H1 (cell line): ENCODE measurements at regions not wholly inside any gene's neighbourhood (a gene's known extent, or its start where the extent isn't known, plus 50 kb on each side); places are given as distances from the start of the nearest gene placed in this dataset.

Source experiments
- CTCF ChIA-PET: fragments of 300-600 bp; sonication (Branson Sonifier 250); formaldehyde crosslinking; loops from one replicate; lab custom pipeline; 2021; ENCODE audit not compliant: partially characterized antibody; lab: Charles Lee
- POLR2A ChIA-PET: fragments of 300-600 bp; sonication (Branson Sonifier 250); formaldehyde crosslinking; loops from one replicate; lab custom pipeline; 2021; ENCODE audit warnings: inconsistent platforms; ENCODE audit not compliant: partially characterized antibody; lab: Charles Lee
- DNase-seq, 2 experiments: peaks; one replicate each; pipeline versions ENCODE4 v3.0.0 to v3.0.0-alpha.2; 2010 to 2022; ENCODE audit warnings: low spot score in 2 of 2, low read depth in 1 of 2, mixed read lengths in 1 of 2
- FAIRE-seq: peaks from 2 replicates; lab custom pipeline; 2011; peaks lifted over from hg19 to GRCh38; lab: Jason Lieb, UNC
- H2AFZ ChIP-seq: 2 replicates; pipeline ENCODE4 v1.8.1; 2012; ENCODE audit warnings: low read length, inconsistent platforms
- H2AK5ac ChIP-seq: 2 replicates; pipeline ENCODE4 v1.6.1; 2013; ENCODE audit warnings: low read depth, low read length
- H2BK120ac ChIP-seq: replicated peaks from 2 replicates; pipeline ENCODE3; 2013; ENCODE audit warnings: low read depth, low read length, inconsistent platforms
- H2BK12ac ChIP-seq: 2 replicates; pipeline ENCODE4 v1.6.1; 2013; ENCODE audit warnings: low read depth, low read length
- H2BK15ac ChIP-seq: 2 replicates; pipeline ENCODE4 v1.6.1; 2013; ENCODE audit warnings: low read length
- H2BK20ac ChIP-seq: 2 replicates; pipeline ENCODE4 v1.6.1; 2013; ENCODE audit warnings: low read length
- H2BK5ac ChIP-seq: 2 replicates; pipeline ENCODE4 v1.6.1; 2013; ENCODE audit warnings: low read depth, low read length
- H3K14ac ChIP-seq: 2 replicates; pipeline ENCODE4 v1.6.1; 2013; ENCODE audit warnings: inconsistent platforms; ENCODE audit not compliant: insufficient read length
- H3K18ac ChIP-seq: 2 replicates; pipeline ENCODE4 v1.6.1; 2013; ENCODE audit warnings: low read length; ENCODE audit errors: extremely low read depth
- H3K23ac ChIP-seq: 2 replicates; pipeline ENCODE4 v1.6.1; 2013; ENCODE audit warnings: inconsistent platforms; ENCODE audit not compliant: insufficient read length
- H3K23me2 ChIP-seq: 2 replicates; pipeline ENCODE4 v1.6.1; 2013; ENCODE audit warnings: low read depth, low read length
- H3K27ac ChIP-seq: 2 replicates; pipeline ENCODE4 v1.6.1; 2011; ENCODE audit warnings: low read depth, low read length, inconsistent platforms
- H3K27me3 ChIP-seq, 4 experiments: replicated peaks in 1 of 4; 1 replicate in 1 of 4; 2 replicates in 3 of 4; pipeline versions ENCODE4 v1.6.1 to v1.8.1; 2011 to 2013; ENCODE audit warnings: low read length in 3 of 4, mild to moderate bottlenecking in 3 of 4, inconsistent platforms in 2 of 4, mixed read lengths in 2 of 4, moderate library complexity in 1 of 4; ENCODE audit not compliant: control insufficient read depth in 3 of 4, insufficient read depth in 3 of 4; ENCODE audit errors: extremely low read depth in 1 of 4
- H3K36me3 ChIP-seq, 4 experiments: 2 replicates each; pipeline versions ENCODE4 v1.6.1 to v1.8.1; 2011 to 2013; ENCODE audit warnings: mild to moderate bottlenecking in 4 of 4, low read length in 3 of 4, moderate library complexity in 2 of 4, control low read depth in 1 of 4, inconsistent platforms in 1 of 4; ENCODE audit not compliant: insufficient read depth in 4 of 4, control insufficient read depth in 2 of 4
- H3K4ac ChIP-seq: replicated peaks from 2 replicates; pipeline ENCODE3; 2013; ENCODE audit warnings: low read length, low read depth, mixed read lengths, inconsistent platforms; ENCODE audit not compliant: insufficient read length
- H3K4me1 ChIP-seq, 4 experiments: replicated peaks in 1 of 4; 1 replicate in 1 of 4; 2 replicates in 3 of 4; pipeline versions ENCODE4 v1.6.1 to v1.8.1; 2011 to 2013; ENCODE audit warnings: low read length in 3 of 4, inconsistent platforms in 2 of 4, mixed read lengths in 1 of 4; ENCODE audit not compliant: insufficient read depth in 4 of 4, control insufficient read depth in 3 of 4
- H3K4me2 ChIP-seq, 2 experiments: 2 replicates each; pipeline versions ENCODE4 v1.6.1 to v1.8.1; 2011 to 2013; ENCODE audit warnings: low read depth in 2 of 2, low read length in 2 of 2, control low read depth in 1 of 2, inconsistent platforms in 1 of 2, mild to moderate bottlenecking in 1 of 2; ENCODE audit not compliant: insufficient read depth in 1 of 2
- H3K4me3 ChIP-seq, 4 experiments: fragments of 200-600, 300-600 bp in 1 of 4; sonication (generic), shearing (Covaris generic), sonication (Bioruptor Twin) in 1 of 4; 2 replicates each; pipeline versions ENCODE4 v1.5.1 to v1.8.1; 2011 to 2016; ENCODE audit warnings: low read length in 4 of 4, low read depth in 3 of 4, control low read depth in 2 of 4, inconsistent platforms in 2 of 4, mild to moderate bottlenecking in 2 of 4, mixed read lengths in 1 of 4, moderate library complexity in 1 of 4; ENCODE audit not compliant: insufficient read depth in 2 of 4; ENCODE audit errors: extremely low read depth in 1 of 4
- H3K56ac ChIP-seq: replicated peaks from 2 replicates; pipeline ENCODE3; 2013; ENCODE audit warnings: low read depth, mild to moderate bottlenecking, mixed read lengths, low read length, inconsistent platforms; ENCODE audit not compliant: insufficient read length
- H3K79me1 ChIP-seq: 2 replicates; pipeline ENCODE4 v1.6.1; 2013; ENCODE audit warnings: low read depth, low read length, control low read depth
- H3K79me2 ChIP-seq, 2 experiments: 2 replicates each; pipeline versions ENCODE4 v1.6.1 to v1.8.1; 2012 to 2013; ENCODE audit warnings: low read length in 2 of 2, mild to moderate bottlenecking in 2 of 2, inconsistent platforms in 1 of 2; ENCODE audit not compliant: insufficient read depth in 2 of 2, control insufficient read depth in 1 of 2
- H3K9ac ChIP-seq, 4 experiments: replicated peaks in 1 of 4; 1 replicate in 1 of 4; 2 replicates in 3 of 4; pipeline versions ENCODE4 v1.6.1 to v1.8.1; 2011 to 2013; ENCODE audit warnings: low read depth in 3 of 4, low read length in 3 of 4, control low read depth in 2 of 4, mild to moderate bottlenecking in 2 of 4, moderate library complexity in 2 of 4, inconsistent platforms in 1 of 4; ENCODE audit errors: extremely low read depth in 1 of 4
- H3K9me3 ChIP-seq, 2 experiments: 2 replicates each; pipeline versions ENCODE4 v1.6.1 to v1.8.1; 2012 to 2013; ENCODE audit warnings: mild to moderate bottlenecking in 2 of 2, moderate library complexity in 2 of 2, control low read depth in 1 of 2, inconsistent platforms in 1 of 2, low read depth in 1 of 2, low read length in 1 of 2, mixed read lengths in 1 of 2; ENCODE audit not compliant: insufficient read depth in 2 of 2
- H4K20me1 ChIP-seq, 2 experiments: replicated peaks in 1 of 2; 2 replicates each; pipeline versions ENCODE3 to v1.8.1; 2011 to 2013; ENCODE audit warnings: inconsistent platforms in 2 of 2, low read length in 2 of 2, mild to moderate bottlenecking in 1 of 2; ENCODE audit not compliant: insufficient read depth in 2 of 2, control insufficient read depth in 1 of 2
- H4K5ac ChIP-seq: 2 replicates; pipeline ENCODE4 v1.6.1; 2013; ENCODE audit warnings: low read length, low read depth, mixed read lengths, inconsistent platforms; ENCODE audit not compliant: insufficient read length
- H4K8ac ChIP-seq: 2 replicates; pipeline ENCODE4 v1.8.0; 2013; ENCODE audit warnings: mild to moderate bottlenecking, moderate library complexity, low read length, inconsistent platforms; ENCODE audit not compliant: insufficient read depth; ENCODE audit errors: extremely low read depth
- H4K91ac ChIP-seq: replicated peaks from 2 replicates; pipeline ENCODE3; 2013; ENCODE audit warnings: low read length, mixed read lengths, inconsistent platforms; ENCODE audit not compliant: insufficient read length
- POLR2AphosphoS5 ChIP-seq: IDR thresholded peaks from 2 replicates; pipeline ENCODE4 v1.6.1; 2011; ENCODE audit warnings: low read depth, low read length
- WGBS, 2 experiments: shearing (Covaris generic) in 1 of 2; methylation state at CpG; one replicate each; pipeline versions ENCODE4 v1.1.6 to v1.1.7; 2013 to 2015; ENCODE audit warnings: low lambda C conversion rate in 2 of 2, mixed read lengths in 2 of 2, inconsistent platforms in 1 of 2, low coverage in 1 of 2, missing lambda C conversion rate in 1 of 2; ENCODE audit not compliant: insufficient replicate concordance in 2 of 2, insufficient coverage in 1 of 2, insufficient read length in 1 of 2; ENCODE audit errors: extremely low coverage in 1 of 2, missing lambda C conversion rate in 1 of 2; 5-methylcytosine and 5-hydroxymethylcytosine counted together

GRCh38 chr12:30100741-30101140 lies 317.0 kb upstream of the TMTC1 start:
- H3K9ac ChIP-seq: no peak overlapping the region
- H2BK12ac ChIP-seq: no peak overlapping the region
- no peak for TF ChIP-seq POLR2AphosphoS5
- no peak for FAIRE-seq
- peaks cover 0 to 6% (median 3%) of the 10 kb centered on the region in 4 experiments; a peak in 5 of 7 replicates for H3K4me1 ChIP-seq
- H3K36me3 ChIP-seq: no peaks in the 10 kb centered on the region
- H3K4me2 ChIP-seq: no peak overlapping the region
- no peak overlapping the region for H2AK5ac ChIP-seq
- no peak overlapping the region for H3K4me3 ChIP-seq
- H4K5ac ChIP-seq: no peak overlapping the region
- no peak overlapping the region for H3K27ac ChIP-seq
- 100% methylated on average over 1 of the region's 1 CpG; no CpG with 5 or more reads in 1 of the 2 experiments for WGBS, 2 experiments
- POLR2A ChIA-PET: no interaction called here
- H3K79me1 ChIP-seq: no peaks in the 10 kb centered on the region
- no peak overlapping the region for H3K14ac ChIP-seq
- no peak overlapping the region for H2BK120ac ChIP-seq
- no peak overlapping the region for H2AFZ ChIP-seq
- no peak overlapping the region for H2BK15ac ChIP-seq
- no peak overlapping the region for H4K8ac ChIP-seq
- no peaks in the 10 kb centered on the region for H3K79me2 ChIP-seq
- no peak overlapping the region for H2BK5ac ChIP-seq
- H3K18ac ChIP-seq: no peak overlapping the region
- H3K9me3 ChIP-seq: no peaks in the 10 kb centered on the region
- H3K4ac ChIP-seq: no peak overlapping the region
- H3K56ac ChIP-seq: no peak overlapping the region
- H4K20me1 ChIP-seq: no peaks in the 10 kb centered on the region
- no peaks in the 10 kb centered on the region; the same call in 1 of the 2 replicates for H3K23me2 ChIP-seq
- no peak overlapping the region for H3K23ac ChIP-seq
- no peak for DNase-seq
- no peaks in the 10 kb centered on the region for H3K27me3 ChIP-seq
- no peak overlapping the region for H4K91ac ChIP-seq
- CTCF ChIA-PET: no interaction called here
- no peak overlapping the region for H2BK20ac ChIP-seq
